Tibial nerve (tissue), 4 donors: ENCODE measurements at regions not wholly inside any gene's neighbourhood (a gene's known extent, or its start where the extent isn't known, plus 50 kb on each side); places are given as distances from the start of the nearest gene placed in this dataset.

Experiments
- EP300 ChIP-seq, 2 donors: sonication (generic); formaldehyde crosslinking; IDR thresholded peaks; one replicate each; pipeline ENCODE4 v1.6.1; 2017; ENCODE audit warnings: antibody characterized with exemption in 2 of 2, mild to moderate bottlenecking in 1 of 2
- POLR2A ChIP-seq, 2 donors: fragments of 450-650 bp; IDR thresholded peaks; one replicate each; pipeline ENCODE4 v1.6.1; 2017; ENCODE audit warnings: antibody characterized with exemption in 2 of 2, mild to moderate bottlenecking in 2 of 2, moderate library complexity in 2 of 2
- TF ChIP-seq, protein P1 (sequence below), 5 experiments: fragments of 200-600 bp in 3 of 5; fragments of 450-650 bp in 2 of 5; sonication (generic) in 3 of 5; IDR thresholded peaks; one replicate each; pipeline ENCODE4 v1.5.1; 2016 to 2019; ENCODE audit warnings: antibody characterized with exemption in 5 of 5, mild to moderate bottlenecking in 3 of 5, moderate library complexity in 2 of 5

DNA sequence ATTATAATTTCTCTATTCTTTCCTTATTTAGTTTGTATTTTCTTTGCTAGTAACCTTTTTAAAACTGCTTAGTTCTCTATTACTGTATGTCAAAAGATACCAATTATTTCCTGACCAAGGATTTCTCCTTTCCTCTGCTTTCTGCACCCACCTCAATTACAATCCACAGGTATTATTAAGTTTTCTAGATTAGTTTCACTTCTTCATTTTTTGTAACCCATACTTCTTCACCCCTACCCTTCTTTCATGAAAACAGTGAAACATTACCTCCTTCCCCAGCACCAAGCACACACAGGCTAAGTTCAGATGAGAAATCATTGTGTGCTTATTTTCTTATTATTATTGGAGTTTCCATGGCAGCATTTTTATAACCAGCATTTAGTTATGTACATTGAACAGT is 318.5 kb upstream of the MDGA2 start:
- TF ChIP-seq, protein P1, sequence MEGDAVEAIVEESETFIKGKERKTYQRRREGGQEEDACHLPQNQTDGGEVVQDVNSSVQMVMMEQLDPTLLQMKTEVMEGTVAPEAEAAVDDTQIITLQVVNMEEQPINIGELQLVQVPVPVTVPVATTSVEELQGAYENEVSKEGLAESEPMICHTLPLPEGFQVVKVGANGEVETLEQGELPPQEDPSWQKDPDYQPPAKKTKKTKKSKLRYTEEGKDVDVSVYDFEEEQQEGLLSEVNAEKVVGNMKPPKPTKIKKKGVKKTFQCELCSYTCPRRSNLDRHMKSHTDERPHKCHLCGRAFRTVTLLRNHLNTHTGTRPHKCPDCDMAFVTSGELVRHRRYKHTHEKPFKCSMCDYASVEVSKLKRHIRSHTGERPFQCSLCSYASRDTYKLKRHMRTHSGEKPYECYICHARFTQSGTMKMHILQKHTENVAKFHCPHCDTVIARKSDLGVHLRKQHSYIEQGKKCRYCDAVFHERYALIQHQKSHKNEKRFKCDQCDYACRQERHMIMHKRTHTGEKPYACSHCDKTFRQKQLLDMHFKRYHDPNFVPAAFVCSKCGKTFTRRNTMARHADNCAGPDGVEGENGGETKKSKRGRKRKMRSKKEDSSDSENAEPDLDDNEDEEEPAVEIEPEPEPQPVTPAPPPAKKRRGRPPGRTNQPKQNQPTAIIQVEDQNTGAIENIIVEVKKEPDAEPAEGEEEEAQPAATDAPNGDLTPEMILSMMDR (IDR thresholded peaks at IDR 0.05): no peak
- TF ChIP-seq POLR2A (IDR thresholded peaks at IDR 0.05) (no peak), EP300 (IDR thresholded peaks at IDR 0.05) (no peak)
